Gastrocnemius medialis (tissue), 4 donors: ENCODE measurements at regions not wholly inside any gene's neighbourhood (a gene's known extent, or its start where the extent isn't known, plus 50 kb on each side); places are given as distances from the start of the nearest gene placed in this dataset.

Source experiments
- ATAC-seq, 2 donors: fragments of 150-250 bp; one replicate each; pipeline ENCODE4 v1.9.1; 2016
- DNase-seq, 2 donors: peaks; one replicate each; pipeline ENCODE4 v3.0.0-alpha.2; 2019
- H3K27ac ChIP-seq, 4 donors: fragments of 200-600 bp; sonication (generic); 1 replicate in 1 of 4; 2 replicates in 3 of 4; pipeline ENCODE4 v1.5.1; 2016 to 2018; ENCODE audit warnings: mild to moderate bottlenecking in 2 of 4, moderate library complexity in 1 of 4
- H3K27me3 ChIP-seq, 3 donors: fragments of 200-600 bp; sonication (generic) in 2 of 3; 1 replicate in 1 of 3; 2 replicates in 2 of 3; pipeline versions ENCODE4 v1.5.1 to v1.6.0; 2016 to 2019; ENCODE audit warnings: mild to moderate bottlenecking in 1 of 3, moderate library complexity in 1 of 3
- H3K36me3 ChIP-seq, 2 donors: fragments of 200-600 bp; sonication (generic) in 1 of 2; one replicate each; pipeline ENCODE4 v1.5.1; 2017 to 2018
- H3K4me1 ChIP-seq, 2 donors: fragments of 200-600 bp; sonication (generic) in 1 of 2; one replicate each; pipeline ENCODE4 v1.5.1; 2016 to 2017; ENCODE audit warnings: mild to moderate bottlenecking in 2 of 2
- H3K4me3 ChIP-seq, 4 donors: fragments of 200-600 bp; sonication (generic) in 3 of 4; 1 replicate in 1 of 4; 2 replicates in 3 of 4; pipeline ENCODE4 v1.5.1; 2016 to 2019; ENCODE audit warnings: mild to moderate bottlenecking in 2 of 4
- H3K9me3 ChIP-seq, 3 donors: fragments of 200-600 bp; sonication (generic) in 2 of 3; 1 replicate in 1 of 3; 2 replicates in 2 of 3; pipeline ENCODE4 v1.5.1; 2016 to 2019
- POLR2A ChIP-seq, 2 donors: fragments of 450-650 bp; IDR thresholded peaks; one replicate each; pipeline ENCODE4 v1.6.1; 2017; ENCODE audit warnings: antibody characterized with exemption in 2 of 2, mild to moderate bottlenecking in 2 of 2, moderate library complexity in 2 of 2
- in situ Hi-C, 4 donors: fragments of 200-750 bp; cut with MboI; loops; one replicate each; pipeline versions ENCODE4 v1.15.0 to v1.8.0; 2017; ENCODE audit warnings: low sequenced_read_pairs in 4 of 4
- intact Hi-C: fragments of 100-400 bp; cut with DNase I; formaldehyde crosslinking; loops from one replicate; pipeline ENCODE4 v1.15.1; 2023; ENCODE audit warnings: low total_unique reads
- TF ChIP-seq, protein P1 (sequence below), 5 experiments: fragments of 450-650 bp in 3 of 5; fragments of 200-600 bp in 2 of 5; sonication (generic) in 2 of 5; IDR thresholded peaks in 4 of 5; conservative IDR thresholded peaks in 1 of 5; 1 replicate in 4 of 5; 2 replicates in 1 of 5; pipeline ENCODE4 v1.5.1; 2016 to 2019; ENCODE audit warnings: antibody characterized with exemption in 5 of 5, mild to moderate bottlenecking in 3 of 5, moderate library complexity in 3 of 5

GRCh38 chr13:108534728-108535127 is 94.7 kb upstream of the MYO16 start:
- Histone ChIP-seq H3K27ac (no peak overlapping the region), H3K9me3 (no peaks in the 10 kb centered on the region), H3K4me1 (no peaks in the 10 kb centered on the region), H3K27me3 (no peaks in the 10 kb centered on the region), H3K4me3 (no peak overlapping the region), H3K36me3 (no peaks in the 10 kb centered on the region)
- TF ChIP-seq POLR2A (IDR thresholded peaks at IDR 0.05): no peak
- TF ChIP-seq, protein P1, sequence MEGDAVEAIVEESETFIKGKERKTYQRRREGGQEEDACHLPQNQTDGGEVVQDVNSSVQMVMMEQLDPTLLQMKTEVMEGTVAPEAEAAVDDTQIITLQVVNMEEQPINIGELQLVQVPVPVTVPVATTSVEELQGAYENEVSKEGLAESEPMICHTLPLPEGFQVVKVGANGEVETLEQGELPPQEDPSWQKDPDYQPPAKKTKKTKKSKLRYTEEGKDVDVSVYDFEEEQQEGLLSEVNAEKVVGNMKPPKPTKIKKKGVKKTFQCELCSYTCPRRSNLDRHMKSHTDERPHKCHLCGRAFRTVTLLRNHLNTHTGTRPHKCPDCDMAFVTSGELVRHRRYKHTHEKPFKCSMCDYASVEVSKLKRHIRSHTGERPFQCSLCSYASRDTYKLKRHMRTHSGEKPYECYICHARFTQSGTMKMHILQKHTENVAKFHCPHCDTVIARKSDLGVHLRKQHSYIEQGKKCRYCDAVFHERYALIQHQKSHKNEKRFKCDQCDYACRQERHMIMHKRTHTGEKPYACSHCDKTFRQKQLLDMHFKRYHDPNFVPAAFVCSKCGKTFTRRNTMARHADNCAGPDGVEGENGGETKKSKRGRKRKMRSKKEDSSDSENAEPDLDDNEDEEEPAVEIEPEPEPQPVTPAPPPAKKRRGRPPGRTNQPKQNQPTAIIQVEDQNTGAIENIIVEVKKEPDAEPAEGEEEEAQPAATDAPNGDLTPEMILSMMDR (IDR thresholded peaks at IDR 0.05 in 4 of 5, conservative IDR thresholded peaks at IDR 0.05 in 1 of 5): no peak
- DNase-seq (no peak), ATAC-seq (no peak)
- intact Hi-C loops (no loop called here), in situ Hi-C loops (no loop called here)

DNA sequence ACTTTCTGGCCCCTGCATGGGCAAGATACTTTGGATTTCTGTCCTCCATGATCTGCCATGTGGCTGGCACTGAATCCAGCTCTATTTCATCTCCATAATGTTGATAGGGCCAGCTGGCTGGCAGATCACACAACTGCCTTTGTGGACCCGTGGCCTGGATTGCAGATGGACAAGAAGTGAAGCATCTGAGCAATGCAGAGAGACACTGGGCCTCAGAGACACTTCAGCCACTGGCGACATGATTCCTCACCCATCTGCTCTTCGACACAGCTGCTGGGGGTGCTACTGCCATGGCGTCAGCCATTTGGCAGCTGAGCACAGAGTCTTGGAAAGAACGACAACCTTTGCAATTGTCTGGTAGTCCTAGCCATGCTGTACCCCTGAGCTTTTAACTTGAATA is 79.5 kb upstream of the MYO16 start:
- no peak overlapping the region for H3K4me3 ChIP-seq
- no peaks in the 10 kb centered on the region for H3K27me3 ChIP-seq
- in situ Hi-C loops (no loop called here), intact Hi-C loops (no loop called here)
- DNase-seq: no peak
- H3K4me1 ChIP-seq: no peaks in the 10 kb centered on the region
- H3K36me3 ChIP-seq: no peaks in the 10 kb centered on the region
- TF ChIP-seq, protein P1 (IDR thresholded peaks at IDR 0.05 in 4 of 5, conservative IDR thresholded peaks at IDR 0.05 in 1 of 5): no peak
- H3K9me3 ChIP-seq: no peaks in the 10 kb centered on the region
- no peak for ATAC-seq
- H3K27ac ChIP-seq: no peak overlapping the region

- H3K4me3 ChIP-seq: no peak overlapping the region
- no peak for DNase-seq
- intact Hi-C loops (no loop called here), in situ Hi-C loops (no loop called here)
- H3K9me3 ChIP-seq: no peaks in the 10 kb centered on the region
- H3K4me1 ChIP-seq: no peaks in the 10 kb centered on the region
- TF ChIP-seq, protein P1 (IDR thresholded peaks at IDR 0.05 in 4 of 5, conservative IDR thresholded peaks at IDR 0.05 in 1 of 5): no peak
- TF ChIP-seq POLR2A (IDR thresholded peaks at IDR 0.05): no peak
- H3K36me3 ChIP-seq: no peaks in the 10 kb centered on the region
- ATAC-seq: no peak
- no peaks in the 10 kb centered on the region for H3K27me3 ChIP-seq
- H3K27ac ChIP-seq: no peak overlapping the region
Measured at GRCh38 chr13:108551674-108552073, 77.7 kb upstream of the MYO16 start.

- H3K9me3 ChIP-seq: no peaks in the 10 kb centered on the region
- no peak overlapping the region for H3K27ac ChIP-seq
- no peak for TF ChIP-seq POLR2A (IDR thresholded peaks at IDR 0.05)
- TF ChIP-seq, protein P1 (IDR thresholded peaks at IDR 0.05 in 4 of 5, conservative IDR thresholded peaks at IDR 0.05 in 1 of 5): no peak
- no peaks in the 10 kb centered on the region for H3K4me1 ChIP-seq
- in situ Hi-C loops: no loop called here
- intact Hi-C loops: no loop called here
- no peak for DNase-seq
- H3K4me3 ChIP-seq: no peak overlapping the region
- no peak for ATAC-seq
- no peaks in the 10 kb centered on the region for H3K27me3 ChIP-seq
- no peaks in the 10 kb centered on the region for H3K36me3 ChIP-seq
Measured at GRCh38 chr13:108558489-108558888, 70.9 kb upstream of the MYO16 start.

DNA sequence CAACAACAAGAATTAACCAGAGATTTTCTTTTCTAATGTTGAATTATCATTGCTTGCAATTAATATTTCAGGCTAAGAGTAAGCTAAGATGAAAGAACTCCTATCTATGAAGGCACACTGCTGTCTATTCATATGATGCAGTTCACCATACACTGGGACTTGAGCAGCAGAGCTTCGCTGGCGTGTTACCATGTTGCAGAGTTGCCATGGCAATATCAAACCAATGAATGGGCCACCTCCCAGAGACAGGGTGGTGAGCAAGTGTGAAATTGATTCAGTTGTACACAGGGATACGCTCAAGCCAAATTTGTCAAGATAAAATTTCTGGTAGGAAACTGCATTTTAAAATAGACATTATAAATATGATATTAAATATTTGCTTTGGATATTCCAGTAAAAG is 69.3 kb upstream of the MYO16 start:
- in situ Hi-C loops: no loop called here
- intact Hi-C loops: no loop called here
- H3K36me3 ChIP-seq: no peaks in the 10 kb centered on the region
- H3K4me3 ChIP-seq: no peak overlapping the region
- H3K4me1 ChIP-seq: no peaks in the 10 kb centered on the region
- H3K9me3 ChIP-seq: no peaks in the 10 kb centered on the region
- no peak for TF ChIP-seq POLR2A (IDR thresholded peaks at IDR 0.05)
- TF ChIP-seq, protein P1 (IDR thresholded peaks at IDR 0.05 in 4 of 5, conservative IDR thresholded peaks at IDR 0.05 in 1 of 5): no peak
- H3K27me3 ChIP-seq: no peaks in the 10 kb centered on the region
- ATAC-seq (no peak), DNase-seq (no peak)
- H3K27ac ChIP-seq: no peak overlapping the region
